OCI-LY1 (cell line): ENCODE measurements at regions not wholly inside any gene's neighbourhood (a gene's known extent, or its start where the extent isn't known, plus 50 kb on each side); places are given as distances from the start of the nearest gene placed in this dataset.

Experiments
- CTCF ChIP-seq: fragments of 200-600 bp; sonication (generic), shearing (Covaris generic); IDR thresholded peaks from 2 replicates; pipeline ENCODE4 v1.5.1; 2017; ENCODE audit warnings: mild to moderate bottlenecking, antibody characterized with exemption, low read length, moderate library complexity, mixed read lengths
- EZH2 ChIP-seq: fragments of 200-600 bp; sonication (generic), shearing (Covaris generic); IDR thresholded peaks from 2 replicates; pipeline ENCODE4 v1.8.0; 2017; ENCODE audit warnings: borderline replicate concordance, mixed run types, mild to moderate bottlenecking, antibody characterized with exemption, low read length, moderate library complexity, mixed read lengths

- TF ChIP-seq CTCF = no peak
- no peak for TF ChIP-seq EZH2
These were observed 241.0 kb upstream of the EYS start for GRCh38 chr6:65948062-65948461.
